ELF-1 (cell line): ENCODE measurements at regions not wholly inside any gene's neighbourhood (a gene's known extent, or its start where the extent isn't known, plus 50 kb on each side); places are given as distances from the start of the nearest gene placed in this dataset.
"Not testable (repeated sequence)": the region's sequence is repeated elsewhere in the genome, so short reads cannot be mapped to it uniquely, and the experiment has no call there.

Experiments used
- DNase-seq: peaks from one replicate; pipeline ENCODE4 v3.0.0-alpha.2; 2016; ENCODE audit warnings: low read depth, low spot score

DNA sequence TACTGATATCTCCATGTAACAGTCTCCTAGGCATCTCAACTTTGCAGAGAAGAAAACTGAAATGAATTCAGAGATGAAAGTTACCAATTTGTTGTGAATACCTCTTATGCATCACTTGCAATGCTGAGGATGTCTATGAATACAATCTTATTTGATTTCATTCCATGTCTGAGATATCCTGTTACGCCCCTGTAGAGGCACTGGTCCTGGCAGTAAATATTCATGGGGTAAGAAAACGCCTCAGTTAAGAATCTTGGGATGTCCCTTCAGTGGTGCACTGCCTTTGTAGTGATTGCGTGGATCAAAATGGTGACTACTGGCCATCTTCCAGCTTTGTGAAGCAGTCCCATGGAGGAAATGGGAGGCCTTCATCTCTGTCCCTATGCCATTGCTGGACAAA, 229.1 kb upstream of the C9orf72 start:
- no peak for DNase-seq

DNA sequence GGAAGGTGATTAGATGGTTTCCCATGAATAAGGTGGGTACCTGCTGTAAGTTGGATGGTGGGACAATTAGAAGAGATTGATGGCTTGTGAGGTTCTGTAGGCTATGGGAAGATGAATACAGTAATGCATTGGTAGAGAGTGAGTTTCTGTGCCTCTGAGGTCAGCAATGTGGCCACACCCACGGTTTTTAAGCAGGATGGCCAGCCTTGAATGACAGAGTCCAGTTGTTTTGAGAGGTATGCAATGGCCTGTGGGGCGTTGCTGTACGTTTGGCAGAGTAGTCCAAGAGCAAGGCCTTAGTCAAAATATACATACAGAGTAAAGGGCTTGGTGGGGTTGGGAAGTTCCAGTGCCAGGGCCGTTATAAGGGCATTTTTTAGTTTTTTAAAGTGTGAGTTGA, 235.6 kb upstream of the C9orf72 start:
- no peak for DNase-seq

DNA sequence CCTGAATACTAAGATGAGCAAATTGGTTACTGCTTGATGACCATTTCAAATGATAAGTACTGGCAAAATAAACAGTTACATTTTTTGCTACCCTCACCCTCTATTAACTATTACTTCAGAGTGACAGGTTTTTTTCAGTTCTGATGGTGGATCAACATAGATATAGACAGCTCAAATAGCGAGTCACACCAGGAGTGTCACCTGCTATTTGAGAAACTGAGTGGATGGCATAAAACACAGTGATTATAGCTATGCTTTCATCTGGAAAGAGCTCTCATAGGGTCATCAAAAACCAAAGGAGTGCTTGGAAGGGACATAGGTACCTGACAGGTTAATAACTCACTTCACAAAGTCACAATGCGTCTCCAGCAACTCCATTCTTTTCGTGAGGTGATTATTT, 244.5 kb upstream of the C9orf72 start:
- no peak for DNase-seq

DNA sequence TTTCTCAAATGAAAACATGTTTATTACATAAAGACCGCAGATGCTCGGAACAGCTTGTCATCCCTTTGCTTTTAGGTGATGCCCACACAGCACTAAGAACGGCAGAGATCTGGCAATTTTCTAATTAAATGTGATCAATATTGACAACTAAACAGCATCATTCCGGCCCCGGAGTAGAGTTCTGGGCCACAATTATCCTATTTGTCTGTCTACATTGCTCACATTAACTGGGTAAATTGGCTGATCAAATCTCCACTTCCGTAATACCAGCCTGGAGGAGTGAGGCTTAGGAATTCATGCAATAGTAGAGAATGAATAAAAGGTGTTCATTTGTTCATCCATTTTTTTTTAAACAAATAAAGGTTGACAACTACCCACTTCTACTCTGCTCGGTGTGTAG, 245.1 kb upstream of the C9orf72 start:
- no peak for DNase-seq

DNA sequence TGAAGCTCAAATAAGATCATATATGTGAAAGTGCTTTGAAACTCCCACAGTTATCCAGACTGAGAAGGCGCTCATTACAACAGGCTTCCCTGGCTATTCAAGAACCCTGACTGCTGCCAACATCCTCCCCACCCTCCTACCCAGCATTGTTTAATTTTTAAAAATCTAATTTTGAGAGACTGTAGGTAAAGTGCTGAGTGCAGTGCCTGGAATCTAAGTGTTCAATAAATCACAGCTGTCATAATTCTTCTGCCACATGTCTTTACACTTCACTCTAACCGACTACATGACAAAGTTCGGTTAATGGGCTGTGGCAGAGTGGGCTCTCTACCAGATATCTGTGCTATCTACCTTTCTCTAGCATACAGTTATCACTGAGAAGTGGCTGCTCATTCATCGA, 255.6 kb upstream of the C9orf72 start:
- DNase-seq: no peak

DNA sequence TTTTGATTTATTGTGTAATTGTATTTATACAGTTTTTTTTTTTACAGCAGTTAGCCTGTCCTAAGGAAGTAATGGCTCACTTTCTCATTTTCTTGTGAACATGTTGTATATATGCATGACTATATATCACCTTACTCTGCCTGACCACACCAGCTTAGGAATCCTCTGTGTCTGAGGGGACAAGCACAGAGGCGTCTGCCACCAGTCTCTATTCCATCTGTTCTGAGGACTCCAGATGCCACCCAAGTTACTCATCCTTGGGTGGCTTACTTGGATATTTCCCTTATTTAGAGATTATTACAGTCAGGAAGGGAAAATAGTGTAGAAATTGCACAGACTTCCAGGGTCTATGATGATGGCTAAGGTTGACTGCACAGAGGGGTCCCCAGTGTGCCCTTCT, 256.3 kb upstream of the C9orf72 start:
- DNase-seq: no peak

DNA sequence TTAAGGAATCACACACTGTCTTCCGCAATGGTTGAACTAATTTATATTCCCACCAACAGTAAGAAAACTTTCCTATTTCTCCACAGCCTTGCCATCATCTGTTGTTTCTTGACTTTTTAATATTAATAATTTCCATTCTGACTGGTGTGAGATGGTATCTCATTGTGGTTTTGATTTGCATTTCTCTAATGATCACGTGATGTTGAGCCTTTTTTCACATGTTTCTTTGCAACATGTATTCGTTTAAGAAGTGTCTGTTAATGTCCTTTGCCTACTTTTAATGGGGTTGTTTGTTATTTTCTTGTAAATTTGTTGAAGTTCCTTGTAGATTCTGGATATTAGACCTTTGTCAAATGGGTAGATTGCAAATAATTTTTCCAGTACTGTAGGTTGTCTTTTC, 258.8 kb upstream of the C9orf72 start:
- DNase-seq: not testable (repeated sequence)

DNA sequence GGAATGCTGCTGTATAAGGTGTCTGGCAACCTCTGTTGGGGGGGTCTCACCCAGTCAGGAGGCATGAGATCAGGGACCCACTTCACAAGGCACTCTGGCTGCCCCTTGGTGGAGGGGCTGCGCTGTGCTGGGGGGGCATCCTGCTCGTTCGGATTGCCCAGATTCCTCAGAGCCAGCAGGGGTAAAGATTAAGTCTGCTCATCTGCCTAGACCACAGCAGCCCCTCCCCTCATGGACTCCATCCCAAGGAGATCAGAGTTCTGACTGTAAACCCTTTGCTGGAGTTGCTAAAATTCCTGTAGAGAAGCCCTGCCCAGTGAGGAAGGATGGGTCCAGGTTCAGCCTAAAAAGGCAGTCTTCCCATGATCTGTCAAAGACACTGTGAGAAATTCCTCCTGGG, 262.0 kb upstream of the C9orf72 start:
- no peak for DNase-seq

DNA sequence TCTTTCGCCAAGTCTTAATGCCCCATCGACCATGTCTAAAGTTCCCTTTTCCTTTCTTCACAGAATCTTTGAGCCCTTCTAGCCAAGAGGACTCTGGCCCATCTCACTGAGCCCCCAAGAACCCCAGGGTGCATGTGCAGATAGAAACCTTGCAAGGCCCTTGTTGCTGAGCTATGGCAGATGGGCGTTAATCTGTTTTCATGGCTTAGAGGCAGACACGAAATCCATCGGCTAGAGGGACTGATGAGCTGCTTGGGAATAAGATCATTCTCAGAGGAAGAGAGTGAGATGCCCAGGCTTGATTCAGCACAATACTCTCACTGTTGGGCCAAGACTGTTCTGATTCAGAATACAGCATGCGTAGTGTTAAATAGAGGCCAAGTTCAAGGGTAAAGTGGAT, 262.5 kb upstream of the C9orf72 start:
- DNase-seq: no peak

DNA sequence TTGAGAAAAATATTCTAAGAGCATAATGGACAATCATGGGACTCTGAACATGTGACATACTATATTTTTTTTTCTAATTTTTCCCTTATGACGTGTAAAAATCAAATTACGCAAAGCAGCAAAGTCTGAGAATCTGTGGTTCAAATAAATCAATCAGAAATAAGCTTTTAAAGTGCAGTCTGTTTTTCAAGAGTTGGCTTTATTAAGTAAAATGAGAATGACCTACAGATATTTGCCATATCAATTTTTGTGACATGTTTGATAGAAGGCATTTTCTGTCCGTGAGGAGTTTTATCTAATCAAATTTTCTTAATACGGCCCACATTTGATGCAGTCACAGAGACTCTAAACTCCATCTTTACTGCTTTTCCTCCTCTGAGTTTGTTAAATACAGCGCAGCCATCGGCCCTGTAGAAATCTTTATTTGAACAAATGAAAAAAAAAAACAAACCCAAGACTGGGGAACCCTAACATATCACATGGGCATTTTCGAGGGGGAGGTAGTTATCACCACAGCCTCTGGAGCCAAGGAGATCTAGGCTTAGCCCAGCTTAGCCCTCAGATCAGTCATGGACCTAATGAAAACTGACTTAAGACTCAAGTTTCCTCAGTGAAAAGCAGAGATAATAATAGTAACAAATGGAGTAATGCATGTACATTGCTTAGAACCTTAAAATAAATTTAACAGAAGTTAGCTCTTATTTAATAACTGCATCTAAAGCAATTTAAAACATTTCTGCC, 263.6 kb upstream of the C9orf72 start:
- DNase-seq: no peak

DNA sequence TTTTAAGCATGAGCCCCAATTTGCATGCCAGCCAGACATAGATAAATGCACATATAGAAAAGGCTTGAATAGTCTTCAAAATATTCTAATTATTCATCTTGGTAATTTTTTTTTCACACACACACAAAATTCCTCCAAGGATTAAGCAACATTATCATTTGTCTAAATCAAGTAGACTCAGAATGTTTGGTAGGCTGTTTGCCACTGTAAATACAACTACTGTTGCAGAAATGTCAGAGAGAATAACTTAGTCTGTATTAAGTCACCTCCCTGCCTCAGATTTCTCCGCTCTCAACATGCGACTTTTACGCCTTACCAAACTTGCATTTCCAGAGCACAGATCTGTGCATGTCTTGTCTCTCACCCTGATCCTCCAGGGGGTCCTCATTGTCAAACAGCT, 265.6 kb upstream of the C9orf72 start:
- no peak for DNase-seq

DNA sequence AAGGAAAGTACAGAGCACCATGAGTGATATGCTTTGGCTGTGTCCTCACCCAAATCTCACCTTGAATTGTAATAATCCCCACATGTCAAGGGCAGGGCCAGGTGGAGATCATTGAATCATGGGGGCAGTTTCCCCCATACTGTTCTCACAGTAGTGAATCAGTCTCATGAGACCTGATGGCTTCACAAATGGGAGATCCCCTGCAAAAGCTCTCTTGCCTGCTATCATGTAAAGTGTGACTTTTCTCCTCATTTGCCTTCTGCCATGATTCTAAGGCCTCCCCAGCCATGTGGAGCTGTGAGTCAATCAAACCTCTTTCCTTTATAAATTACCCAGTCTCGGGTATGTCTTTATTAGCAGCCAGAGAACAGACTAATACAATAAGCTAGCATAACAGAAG, 266.5 kb upstream of the C9orf72 start:
- not testable (repeated sequence) for DNase-seq

DNA sequence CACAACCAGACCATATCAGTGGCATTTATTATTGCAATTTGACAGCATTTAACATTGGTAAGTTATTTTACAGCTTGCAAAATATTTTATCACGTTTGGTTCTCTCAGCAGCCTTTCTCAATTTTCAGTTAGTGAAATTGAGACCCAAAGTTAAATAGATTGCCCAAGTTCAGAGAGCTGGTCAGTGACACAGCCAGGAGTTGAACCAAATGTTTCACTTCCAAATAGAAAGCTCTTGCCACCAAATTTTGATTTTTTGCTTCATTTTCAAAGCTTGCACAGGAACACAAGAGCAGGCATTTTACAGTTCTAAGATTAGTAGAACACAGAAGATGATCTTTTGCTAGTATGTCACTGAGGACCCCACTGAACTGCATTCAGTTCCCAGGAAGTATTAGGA, 271.5 kb upstream of the C9orf72 start:
- DNase-seq: no peak

DNA sequence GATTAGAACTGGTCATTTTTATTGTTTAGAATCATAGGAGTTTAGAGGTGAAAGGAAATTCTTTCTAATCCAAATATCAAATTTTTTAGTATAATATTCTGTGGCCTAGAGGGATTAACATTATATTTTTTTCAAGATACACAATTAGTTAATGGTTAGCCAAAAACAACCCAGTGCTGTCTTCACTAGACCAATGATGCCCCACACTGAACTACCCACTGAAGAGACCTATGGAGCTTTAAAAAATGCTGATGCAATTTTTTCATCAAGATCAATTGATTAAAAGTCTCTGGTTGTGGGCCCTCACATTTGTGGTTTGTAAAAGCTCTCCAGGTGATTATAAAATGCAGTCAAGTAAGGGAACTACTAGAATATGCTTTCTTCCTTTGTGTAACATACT, 274.1 kb upstream of the C9orf72 start:
- no peak for DNase-seq

DNA sequence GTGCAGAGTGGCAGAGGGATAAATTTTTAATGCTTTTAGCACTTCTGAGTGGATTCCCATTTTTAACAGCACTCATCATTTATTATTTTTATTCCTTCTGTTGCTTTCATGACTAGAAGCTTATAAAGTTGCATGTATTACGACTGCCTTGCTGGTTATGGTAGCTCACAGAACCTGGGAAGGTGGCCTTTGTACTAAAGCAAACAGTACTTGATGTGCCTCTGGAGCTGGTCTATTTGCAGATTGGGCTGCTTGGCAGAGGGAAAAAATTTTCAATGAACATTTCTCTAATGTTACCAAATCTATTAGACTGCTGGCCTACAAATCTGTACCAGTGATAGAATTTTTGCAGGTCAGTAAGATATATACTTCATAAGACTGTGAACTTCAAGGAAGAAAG, 274.5 kb upstream of the C9orf72 start:
- DNase-seq: no peak

DNA sequence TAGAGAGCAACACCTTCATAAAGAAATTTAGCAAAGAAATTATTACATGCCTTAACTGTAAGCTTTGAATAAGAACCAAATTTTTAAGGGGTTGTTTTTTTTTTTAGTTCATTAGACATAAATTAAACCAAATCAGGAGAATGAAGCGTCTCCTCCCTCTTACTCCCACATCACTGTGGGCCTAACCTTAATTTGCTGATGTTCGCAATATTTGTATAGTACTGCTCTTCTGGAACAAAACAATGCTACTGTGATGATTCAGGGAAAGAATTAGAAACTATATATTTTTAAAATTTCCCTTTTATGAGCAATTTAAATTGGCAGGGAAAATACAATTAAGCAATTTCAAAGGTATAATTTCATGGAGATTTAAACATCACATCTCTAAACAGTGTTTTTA, 275.0 kb upstream of the C9orf72 start:
- no peak for DNase-seq

DNA sequence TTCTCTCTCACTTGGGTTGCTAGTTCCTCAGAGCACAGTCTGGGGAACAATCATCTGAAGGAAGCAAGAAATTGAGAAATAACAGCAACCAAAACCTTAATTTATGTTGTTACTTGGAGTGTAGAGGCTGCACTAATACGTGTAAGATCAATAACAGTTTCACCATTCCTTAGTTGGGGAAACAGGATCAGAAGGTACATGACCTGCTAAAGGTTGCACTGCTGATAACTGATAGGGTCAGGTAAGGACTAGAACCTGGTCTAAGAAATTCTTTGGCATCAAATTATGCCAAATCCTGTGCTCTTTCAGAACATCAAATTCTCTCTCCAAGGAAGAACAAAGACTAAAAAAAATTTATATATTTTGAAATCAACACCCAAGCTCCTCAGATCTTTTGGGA, 278.6 kb upstream of the C9orf72 start:
- no peak for DNase-seq

DNA sequence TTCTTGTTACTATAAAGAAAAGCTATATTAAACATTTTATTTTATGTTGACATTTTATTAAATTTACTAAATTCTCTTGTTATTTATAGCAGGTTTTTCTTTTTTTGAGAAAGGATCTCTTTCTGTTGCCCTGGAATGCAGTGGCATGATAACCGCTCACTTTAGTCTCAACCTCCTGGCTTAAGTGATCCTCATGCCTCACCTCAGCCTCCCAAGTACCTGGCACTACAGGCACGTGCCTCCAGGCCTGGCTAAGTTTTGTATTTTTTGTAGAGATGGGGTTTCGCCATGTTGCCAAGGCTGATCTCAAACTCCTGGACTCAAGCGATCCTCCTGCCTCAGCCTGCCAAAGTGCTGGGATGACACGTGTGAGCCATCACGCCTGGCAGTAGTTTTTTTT, 280.2 kb upstream of the C9orf72 start:
- DNase-seq: no peak

DNA sequence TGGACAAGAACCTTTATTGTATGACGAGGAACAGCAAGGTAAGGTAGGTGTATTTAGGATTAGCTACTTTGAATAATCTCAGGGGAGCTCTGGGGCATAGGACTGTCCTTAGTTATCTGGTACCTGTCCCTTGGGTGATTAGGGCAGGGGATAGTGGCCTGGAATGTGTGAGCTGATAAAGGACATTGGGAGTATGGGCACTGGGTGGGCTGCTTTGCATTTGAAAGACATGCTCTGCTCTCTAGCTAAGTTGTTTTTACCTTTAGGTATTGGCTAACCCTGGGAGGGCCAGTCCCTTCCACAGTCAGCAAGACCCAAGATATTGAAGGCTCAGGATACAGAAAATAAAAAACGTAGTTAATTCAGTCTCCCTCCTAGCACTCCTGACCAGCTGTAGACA, 282.8 kb upstream of the C9orf72 start:
- peak; percentile 61 for DNase-seq

DNA sequence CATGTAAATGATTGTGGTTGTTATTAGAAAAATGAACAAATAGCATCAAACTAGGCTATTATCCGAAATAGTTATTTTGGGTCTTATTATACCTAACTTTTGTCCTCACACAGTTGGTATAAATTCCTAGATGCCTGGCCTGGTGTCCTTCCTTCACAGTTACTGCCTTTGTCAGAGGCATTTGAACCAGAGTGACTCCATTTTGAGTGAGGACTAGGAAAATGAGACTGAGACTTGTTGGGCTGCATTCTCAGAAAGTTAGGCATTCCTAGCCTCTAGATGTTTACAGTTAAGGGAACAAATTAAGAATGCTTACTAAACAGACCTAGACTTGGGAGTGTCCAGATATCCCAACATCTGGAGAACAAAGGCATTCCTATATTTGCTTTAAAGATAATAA, 283.5 kb upstream of the C9orf72 start:
- peak; percentile 23 for DNase-seq

DNA sequence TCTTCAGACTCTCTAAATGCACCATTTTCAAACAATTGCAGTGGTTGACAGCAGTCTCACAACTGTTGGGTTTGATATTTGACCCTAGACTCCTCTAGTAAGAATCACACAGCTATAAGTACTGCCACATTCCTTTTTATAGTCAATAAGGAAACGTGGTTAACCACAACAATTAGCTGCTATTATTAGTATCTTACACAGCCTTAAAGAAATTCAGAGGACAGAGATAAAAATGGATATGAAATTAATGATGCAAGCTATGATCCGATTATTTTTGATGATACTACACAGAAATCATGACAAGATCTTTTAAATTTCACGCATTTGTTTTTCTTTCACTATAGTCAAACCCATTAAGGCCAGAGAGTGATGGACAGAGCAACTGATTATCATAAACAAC, 288.6 kb upstream of the C9orf72 start:
- DNase-seq: no peak

DNA sequence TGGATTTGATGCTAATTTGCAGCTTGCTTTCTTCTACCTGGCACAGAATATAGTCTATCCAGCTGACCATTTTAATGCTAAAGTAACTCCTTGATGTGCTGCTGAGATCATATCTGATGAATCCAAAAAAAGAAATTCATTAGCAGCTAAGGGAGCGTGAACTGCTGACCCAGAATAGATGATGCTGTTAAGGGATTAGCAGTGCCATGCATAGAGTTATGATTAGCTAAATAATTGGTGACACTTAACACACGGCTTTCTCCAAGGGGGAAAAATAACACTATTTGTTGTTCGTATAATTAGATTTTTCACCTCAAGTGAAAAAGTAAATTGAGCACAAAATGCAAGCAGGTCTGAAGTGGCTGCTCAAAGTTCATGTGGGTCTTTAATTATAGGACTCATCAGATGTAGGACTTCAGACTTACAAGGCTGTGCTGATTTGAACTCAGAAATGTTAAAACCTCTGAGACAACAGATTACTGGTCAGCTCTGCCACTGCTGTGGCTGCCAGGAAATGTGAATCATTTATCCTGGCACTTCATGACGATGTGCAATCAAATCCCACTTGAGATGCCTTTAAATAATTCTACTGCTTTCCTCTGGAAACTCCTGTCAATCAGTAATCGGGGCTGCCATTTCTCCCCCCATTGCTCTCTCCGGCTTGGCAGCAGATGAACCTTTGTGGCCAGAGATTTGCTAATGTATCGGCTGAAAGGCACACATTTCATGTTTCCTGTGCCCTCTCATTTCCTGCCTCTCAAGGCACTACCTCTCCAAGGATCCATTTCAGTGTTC, 291.6 kb upstream of the C9orf72 start:
- DNase-seq: no peak

DNA sequence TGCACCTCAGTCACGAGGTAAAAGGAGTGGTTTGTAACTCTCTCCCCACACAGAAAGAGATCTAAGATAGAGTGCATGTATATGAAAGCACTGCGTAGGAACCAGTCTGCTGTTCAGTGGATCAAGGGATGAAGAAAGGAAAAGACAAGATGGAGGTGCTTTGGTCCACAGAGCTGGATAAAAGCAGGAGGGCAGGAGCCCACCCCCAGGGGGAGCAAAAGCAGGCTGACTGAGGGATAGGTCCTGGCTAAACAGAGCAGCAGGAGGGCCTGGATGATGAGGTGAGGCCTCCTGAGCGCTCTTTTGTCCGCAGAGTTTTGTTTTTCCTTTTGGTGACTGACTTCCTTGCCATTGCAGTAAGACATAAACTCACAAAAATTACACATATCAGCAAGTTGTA, 293.5 kb upstream of the C9orf72 start:
- DNase-seq: peak; percentile 11
